Esophagus muscularis mucosa (tissue), 4 donors: ENCODE measurements at regions not wholly inside any gene's neighbourhood (a gene's known extent, or its start where the extent isn't known, plus 50 kb on each side); places are given as distances from the start of the nearest gene placed in this dataset.

Experiments
- DNase-seq: peaks from one replicate; pipeline ENCODE4 v3.0.0-alpha.2; 2017; ENCODE audit errors: extremely low spot score
- H3K27ac ChIP-seq, 4 donors: fragments of 200-600 bp; sonication (generic); replicated peaks in 1 of 4; 1 replicate in 3 of 4; 2 replicates in 1 of 4; pipeline ENCODE4 v1.5.1; 2016 to 2019; ENCODE audit warnings: mild to moderate bottlenecking in 1 of 4
- H3K27me3 ChIP-seq, 4 donors: fragments of 200-600 bp; sonication (generic); one replicate each; pipeline versions ENCODE4 v1.5.1 to v1.6.0; 2016 to 2019
- H3K36me3 ChIP-seq, 4 donors: fragments of 200-600 bp; sonication (generic); one replicate each; pipeline ENCODE4 v1.5.1; 2016 to 2019
- H3K4me1 ChIP-seq, 4 donors: fragments of 200-600 bp; sonication (generic); one replicate each; pipeline ENCODE4 v1.5.1; 2016 to 2019
- H3K4me3 ChIP-seq, 4 donors: fragments of 200-600 bp; sonication (generic); 1 replicate in 2 of 4; 2 replicates in 2 of 4; pipeline ENCODE4 v1.5.1; 2016 to 2019; ENCODE audit warnings: mild to moderate bottlenecking in 4 of 4, moderate library complexity in 1 of 4
- H3K9me3 ChIP-seq, 4 donors: fragments of 200-600 bp; sonication (generic); 1 replicate in 3 of 4; 2 replicates in 1 of 4; pipeline ENCODE4 v1.5.1; 2016 to 2019
- EP300 ChIP-seq: sonication (generic); formaldehyde crosslinking; IDR thresholded peaks from one replicate; pipeline ENCODE4 v1.6.1; 2017; ENCODE audit warnings: antibody characterized with exemption
- POLR2A ChIP-seq: fragments of 450-650 bp; IDR thresholded peaks from one replicate; pipeline ENCODE4 v1.6.1; 2017; ENCODE audit warnings: antibody characterized with exemption, moderate library complexity, mild to moderate bottlenecking, low read depth
- POLR2AphosphoS5 ChIP-seq, 2 donors: sonication (generic); formaldehyde crosslinking; IDR thresholded peaks; one replicate each; pipeline ENCODE4 v1.6.1; 2017; ENCODE audit warnings: antibody characterized with exemption in 2 of 2
- WGBS: methylation state at CpG from one replicate; pipeline ENCODE4 v1.1.5; 2018; 5-methylcytosine and 5-hydroxymethylcytosine counted together
- intact Hi-C: fragments of 100-400 bp; cut with DNase I; formaldehyde crosslinking; loops from one replicate; pipeline ENCODE4 v1.15.1; 2023
- TF ChIP-seq, protein P1 (sequence below), 3 experiments: fragments of 200-600 bp in 2 of 3; fragments of 450-650 bp in 1 of 3; sonication (generic) in 2 of 3; IDR thresholded peaks; one replicate each; pipeline ENCODE4 v1.5.1; 2017 to 2019; ENCODE audit warnings: antibody characterized with exemption in 3 of 3, mild to moderate bottlenecking in 2 of 3, moderate library complexity in 1 of 3

DNA sequence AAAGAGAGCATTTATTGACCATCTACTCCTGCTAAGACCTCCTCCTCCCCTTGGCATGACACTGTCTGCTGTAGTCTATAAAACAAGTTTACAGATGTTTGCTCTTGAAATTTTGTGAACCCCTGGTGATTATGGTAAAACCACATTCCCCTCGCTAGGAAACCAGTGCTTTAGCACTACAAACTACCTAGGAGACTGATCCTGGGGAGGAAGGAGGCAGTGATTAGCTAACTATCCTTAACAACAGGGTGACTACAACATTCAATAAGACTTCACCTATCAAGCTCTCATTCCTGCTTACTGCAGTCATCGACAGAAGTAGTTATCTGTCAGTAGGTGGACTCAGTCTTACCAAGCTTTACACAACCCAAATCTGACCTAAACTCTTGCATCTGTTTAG, 371.3 kb downstream of the TUSC7 start:
- no peak overlapping the region for H3K27ac ChIP-seq
- no peaks in the 10 kb centered on the region for H3K9me3 ChIP-seq
- WGBS = 68% methylated on average over 2 of the region's 2 CpGs
- no peaks in the 10 kb centered on the region for H3K4me1 ChIP-seq
- no peaks in the 10 kb centered on the region for H3K27me3 ChIP-seq
- intact Hi-C loops = no loop called here
- H3K36me3 ChIP-seq = no peaks in the 10 kb centered on the region
- no peak for TF ChIP-seq POLR2A
- TF ChIP-seq POLR2AphosphoS5 (IDR thresholded peaks at IDR 0.05) = no peak
- TF ChIP-seq, protein P1, sequence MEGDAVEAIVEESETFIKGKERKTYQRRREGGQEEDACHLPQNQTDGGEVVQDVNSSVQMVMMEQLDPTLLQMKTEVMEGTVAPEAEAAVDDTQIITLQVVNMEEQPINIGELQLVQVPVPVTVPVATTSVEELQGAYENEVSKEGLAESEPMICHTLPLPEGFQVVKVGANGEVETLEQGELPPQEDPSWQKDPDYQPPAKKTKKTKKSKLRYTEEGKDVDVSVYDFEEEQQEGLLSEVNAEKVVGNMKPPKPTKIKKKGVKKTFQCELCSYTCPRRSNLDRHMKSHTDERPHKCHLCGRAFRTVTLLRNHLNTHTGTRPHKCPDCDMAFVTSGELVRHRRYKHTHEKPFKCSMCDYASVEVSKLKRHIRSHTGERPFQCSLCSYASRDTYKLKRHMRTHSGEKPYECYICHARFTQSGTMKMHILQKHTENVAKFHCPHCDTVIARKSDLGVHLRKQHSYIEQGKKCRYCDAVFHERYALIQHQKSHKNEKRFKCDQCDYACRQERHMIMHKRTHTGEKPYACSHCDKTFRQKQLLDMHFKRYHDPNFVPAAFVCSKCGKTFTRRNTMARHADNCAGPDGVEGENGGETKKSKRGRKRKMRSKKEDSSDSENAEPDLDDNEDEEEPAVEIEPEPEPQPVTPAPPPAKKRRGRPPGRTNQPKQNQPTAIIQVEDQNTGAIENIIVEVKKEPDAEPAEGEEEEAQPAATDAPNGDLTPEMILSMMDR (IDR thresholded peaks at IDR 0.05) = no peak
- TF ChIP-seq EP300 = no peak
- H3K4me3 ChIP-seq = no peak overlapping the region
- no peak for DNase-seq

DNA sequence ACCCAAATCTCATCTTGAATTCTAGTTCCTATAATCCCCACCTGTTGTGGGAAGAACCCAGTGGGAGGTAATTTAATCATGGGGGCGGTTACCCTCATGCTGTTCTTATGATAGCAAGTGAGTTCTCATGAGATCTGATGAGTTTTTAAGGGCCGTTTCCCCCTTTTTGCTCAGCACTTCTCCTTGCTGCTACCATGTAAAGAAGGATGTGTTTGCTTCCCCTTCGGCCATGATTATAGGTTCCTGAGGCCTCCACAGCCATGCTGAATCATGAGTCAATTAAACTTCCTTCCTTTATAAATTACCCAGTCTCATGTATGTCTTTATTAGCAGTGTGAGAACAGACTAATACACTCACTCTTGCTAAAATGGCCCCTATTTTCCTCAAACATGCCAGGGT, 374.7 kb downstream of the TUSC7 start:
- intact Hi-C loops = no loop called here
- WGBS = 84% methylated on average over 3 of the region's 3 CpGs
- Histone ChIP-seq H3K9me3 (no peaks in the 10 kb centered on the region), H3K27me3 (no peaks in the 10 kb centered on the region), H3K27ac (no peak overlapping the region), H3K36me3 (no peaks in the 10 kb centered on the region), H3K4me1 (no peaks in the 10 kb centered on the region), H3K4me3 (no peak overlapping the region)
- TF ChIP-seq POLR2AphosphoS5 (IDR thresholded peaks at IDR 0.05) (no peak), POLR2A (no peak), EP300 (no peak)
- TF ChIP-seq, protein P1 (IDR thresholded peaks at IDR 0.05) = no peak
- no peak for DNase-seq

GRCh38 chr3:117084739-117085270, 375.2 kb downstream of the TUSC7 start:
- H3K9me3 ChIP-seq = peaks cover 0 to under 1% (median 0%) of the 10 kb centered on the region in 4 donors
- H3K4me3 ChIP-seq = no peak overlapping the region
- no peaks in the 10 kb centered on the region for H3K4me1 ChIP-seq
- TF ChIP-seq EP300 (no peak), POLR2A (no peak), POLR2AphosphoS5 (IDR thresholded peaks at IDR 0.05) (no peak)
- TF ChIP-seq, protein P1 (IDR thresholded peaks at IDR 0.05) = no peak
- no peaks in the 10 kb centered on the region for H3K36me3 ChIP-seq
- no peak overlapping the region for H3K27ac ChIP-seq
- H3K27me3 ChIP-seq = no peaks in the 10 kb centered on the region
- WGBS = 41% methylated on average over 3 of the region's 3 CpGs
- intact Hi-C loops = no loop called here
- no peak for DNase-seq

GRCh38 chr3:117091676-117092075, 382.1 kb downstream of the TUSC7 start:
- no peak for TF ChIP-seq EP300
- TF ChIP-seq POLR2A = no peak
- no peak for TF ChIP-seq POLR2AphosphoS5 (IDR thresholded peaks at IDR 0.05)
- TF ChIP-seq, protein P1 (IDR thresholded peaks at IDR 0.05) = no peak
- no peak for DNase-seq
- Histone ChIP-seq H3K36me3 (no peaks in the 10 kb centered on the region), H3K27ac (no peak overlapping the region), H3K9me3 (peaks cover 0 to 6% (median 0%) of the 10 kb centered on the region in 4 donors), H3K4me3 (no peak overlapping the region), H3K27me3 (no peaks in the 10 kb centered on the region), H3K4me1 (no peaks in the 10 kb centered on the region)
- WGBS = 56% methylated on average over 1 of the region's 1 CpG
- intact Hi-C loops = no loop called here

DNA sequence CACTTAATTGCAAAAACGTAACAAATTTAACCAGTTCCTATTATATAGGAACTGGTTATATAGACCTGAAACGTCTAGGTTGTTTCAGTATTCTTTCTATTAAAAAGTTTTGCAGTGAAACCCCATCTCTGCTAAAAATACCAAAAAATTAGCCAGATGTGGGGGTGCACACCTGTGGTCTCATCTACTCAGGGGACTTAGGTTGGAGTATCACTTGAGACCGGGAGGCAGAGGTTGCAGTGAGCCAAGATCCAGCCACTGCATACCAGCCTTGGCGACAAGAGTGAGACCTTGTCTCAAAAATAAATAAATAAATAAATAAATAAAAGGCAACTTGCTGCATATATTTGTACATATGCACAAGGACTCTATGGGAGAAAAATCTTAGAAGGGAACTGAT, 387.0 kb downstream of the TUSC7 start:
- H3K4me1 ChIP-seq = no peaks in the 10 kb centered on the region
- peaks cover 0 to 6% (median 0%) of the 10 kb centered on the region in 4 donors for H3K9me3 ChIP-seq
- TF ChIP-seq, protein P1 (IDR thresholded peaks at IDR 0.05) = no peak
- TF ChIP-seq POLR2A (no peak), EP300 (no peak), POLR2AphosphoS5 (IDR thresholded peaks at IDR 0.05) (no peak)
- DNase-seq = no peak
- intact Hi-C loops = no loop called here
- no peaks in the 10 kb centered on the region for H3K36me3 ChIP-seq
- WGBS = 81% methylated on average over 4 of the region's 4 CpGs
- no peak overlapping the region for H3K27ac ChIP-seq
- H3K4me3 ChIP-seq = no peak overlapping the region
- no peaks in the 10 kb centered on the region for H3K27me3 ChIP-seq
